C4-2B (cell line): ENCODE measurements at regions not wholly inside any gene's neighbourhood (a gene's known extent, or its start where the extent isn't known, plus 50 kb on each side); places are given as distances from the start of the nearest gene placed in this dataset.

ENCODE experiments used
- ZFX ChIP-seq: fragments of 450-650 bp; IDR thresholded peaks from 2 replicates; pipeline ENCODE4 v1.6.1; 2017
- TF ChIP-seq, protein P1 (sequence below): fragments of 450-650 bp; conservative IDR thresholded peaks from 2 replicates; pipeline ENCODE4 v1.5.1; 2017; ENCODE audit warnings: mild to moderate bottlenecking

DNA sequence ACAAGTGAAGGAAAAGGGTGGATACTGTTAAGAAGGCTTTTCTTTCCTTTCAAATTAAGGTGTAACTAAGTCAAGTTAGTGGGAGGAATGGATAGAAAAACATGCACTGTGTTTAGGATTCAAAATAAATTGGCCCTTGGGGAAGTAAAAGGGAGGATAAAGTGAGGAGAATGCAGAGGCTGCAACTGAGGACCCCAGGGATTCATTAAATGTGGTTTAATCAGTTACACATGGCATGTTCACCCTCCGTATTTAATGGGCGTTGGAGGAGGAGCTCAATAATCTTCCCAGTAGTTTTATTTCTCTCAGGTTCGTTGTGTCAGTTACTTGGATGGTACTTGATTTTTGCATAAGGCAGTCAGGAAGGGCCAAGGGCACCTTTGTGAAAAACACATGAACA lies 966.3 kb downstream of the JRKL start:
- TF ChIP-seq, protein P1, sequence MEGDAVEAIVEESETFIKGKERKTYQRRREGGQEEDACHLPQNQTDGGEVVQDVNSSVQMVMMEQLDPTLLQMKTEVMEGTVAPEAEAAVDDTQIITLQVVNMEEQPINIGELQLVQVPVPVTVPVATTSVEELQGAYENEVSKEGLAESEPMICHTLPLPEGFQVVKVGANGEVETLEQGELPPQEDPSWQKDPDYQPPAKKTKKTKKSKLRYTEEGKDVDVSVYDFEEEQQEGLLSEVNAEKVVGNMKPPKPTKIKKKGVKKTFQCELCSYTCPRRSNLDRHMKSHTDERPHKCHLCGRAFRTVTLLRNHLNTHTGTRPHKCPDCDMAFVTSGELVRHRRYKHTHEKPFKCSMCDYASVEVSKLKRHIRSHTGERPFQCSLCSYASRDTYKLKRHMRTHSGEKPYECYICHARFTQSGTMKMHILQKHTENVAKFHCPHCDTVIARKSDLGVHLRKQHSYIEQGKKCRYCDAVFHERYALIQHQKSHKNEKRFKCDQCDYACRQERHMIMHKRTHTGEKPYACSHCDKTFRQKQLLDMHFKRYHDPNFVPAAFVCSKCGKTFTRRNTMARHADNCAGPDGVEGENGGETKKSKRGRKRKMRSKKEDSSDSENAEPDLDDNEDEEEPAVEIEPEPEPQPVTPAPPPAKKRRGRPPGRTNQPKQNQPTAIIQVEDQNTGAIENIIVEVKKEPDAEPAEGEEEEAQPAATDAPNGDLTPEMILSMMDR = no peak
- no peak for TF ChIP-seq ZFX
